22Rv1 (cell line): ENCODE measurements at regions not wholly inside any gene's neighbourhood (a gene's known extent, or its start where the extent isn't known, plus 50 kb on each side); places are given as distances from the start of the nearest gene placed in this dataset.

Experiments
- H3K27ac ChIP-seq: fragments of 450-650 bp; 2 replicates; pipeline ENCODE4 v1.5.1; 2017
- ZFX ChIP-seq: fragments of 450-650 bp; IDR thresholded peaks from 2 replicates; pipeline ENCODE4 v1.6.1; 2017; ENCODE audit warnings: antibody characterized with exemption, borderline replicate concordance
- TF ChIP-seq, protein P1 (sequence below): fragments of 450-650 bp; IDR thresholded peaks from 2 replicates; pipeline ENCODE4 v1.5.1; 2017; ENCODE audit warnings: mild to moderate bottlenecking

DNA sequence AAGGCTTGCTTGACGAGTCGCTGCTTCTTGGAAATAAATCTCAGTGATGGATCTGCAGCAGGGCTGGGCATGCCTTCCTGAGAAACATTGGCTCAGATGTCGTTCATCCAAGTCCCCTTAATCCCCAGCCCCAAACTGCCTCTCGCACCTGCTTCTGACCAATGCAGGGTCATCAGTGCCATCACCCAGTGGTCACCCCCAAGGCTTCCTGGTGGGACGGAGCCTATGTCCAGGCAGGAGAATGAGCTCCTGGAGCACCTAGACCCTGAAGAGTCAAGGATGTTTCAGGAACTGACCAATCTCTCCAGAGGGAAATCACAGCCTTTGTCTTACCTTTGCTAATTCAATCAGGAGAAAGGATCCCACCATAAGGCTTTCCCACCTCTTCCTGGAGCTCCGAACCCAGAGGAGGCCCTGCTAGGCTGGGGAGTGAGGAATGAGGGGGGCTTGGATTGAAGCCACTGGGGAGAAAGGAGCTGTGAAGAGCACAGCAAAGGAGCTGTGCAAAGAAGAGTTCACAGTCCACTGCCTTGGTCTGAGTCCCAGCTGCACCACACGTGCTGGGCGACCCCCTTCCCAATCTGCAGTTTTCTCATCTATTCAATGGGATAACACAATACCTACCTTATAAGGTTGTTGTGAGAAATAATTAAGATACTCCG, 416.1 kb downstream of the NPHP4 start:
- no peak for TF ChIP-seq ZFX
- TF ChIP-seq, protein P1, sequence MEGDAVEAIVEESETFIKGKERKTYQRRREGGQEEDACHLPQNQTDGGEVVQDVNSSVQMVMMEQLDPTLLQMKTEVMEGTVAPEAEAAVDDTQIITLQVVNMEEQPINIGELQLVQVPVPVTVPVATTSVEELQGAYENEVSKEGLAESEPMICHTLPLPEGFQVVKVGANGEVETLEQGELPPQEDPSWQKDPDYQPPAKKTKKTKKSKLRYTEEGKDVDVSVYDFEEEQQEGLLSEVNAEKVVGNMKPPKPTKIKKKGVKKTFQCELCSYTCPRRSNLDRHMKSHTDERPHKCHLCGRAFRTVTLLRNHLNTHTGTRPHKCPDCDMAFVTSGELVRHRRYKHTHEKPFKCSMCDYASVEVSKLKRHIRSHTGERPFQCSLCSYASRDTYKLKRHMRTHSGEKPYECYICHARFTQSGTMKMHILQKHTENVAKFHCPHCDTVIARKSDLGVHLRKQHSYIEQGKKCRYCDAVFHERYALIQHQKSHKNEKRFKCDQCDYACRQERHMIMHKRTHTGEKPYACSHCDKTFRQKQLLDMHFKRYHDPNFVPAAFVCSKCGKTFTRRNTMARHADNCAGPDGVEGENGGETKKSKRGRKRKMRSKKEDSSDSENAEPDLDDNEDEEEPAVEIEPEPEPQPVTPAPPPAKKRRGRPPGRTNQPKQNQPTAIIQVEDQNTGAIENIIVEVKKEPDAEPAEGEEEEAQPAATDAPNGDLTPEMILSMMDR = no peak
- H3K27ac ChIP-seq = no peak overlapping the region

DNA sequence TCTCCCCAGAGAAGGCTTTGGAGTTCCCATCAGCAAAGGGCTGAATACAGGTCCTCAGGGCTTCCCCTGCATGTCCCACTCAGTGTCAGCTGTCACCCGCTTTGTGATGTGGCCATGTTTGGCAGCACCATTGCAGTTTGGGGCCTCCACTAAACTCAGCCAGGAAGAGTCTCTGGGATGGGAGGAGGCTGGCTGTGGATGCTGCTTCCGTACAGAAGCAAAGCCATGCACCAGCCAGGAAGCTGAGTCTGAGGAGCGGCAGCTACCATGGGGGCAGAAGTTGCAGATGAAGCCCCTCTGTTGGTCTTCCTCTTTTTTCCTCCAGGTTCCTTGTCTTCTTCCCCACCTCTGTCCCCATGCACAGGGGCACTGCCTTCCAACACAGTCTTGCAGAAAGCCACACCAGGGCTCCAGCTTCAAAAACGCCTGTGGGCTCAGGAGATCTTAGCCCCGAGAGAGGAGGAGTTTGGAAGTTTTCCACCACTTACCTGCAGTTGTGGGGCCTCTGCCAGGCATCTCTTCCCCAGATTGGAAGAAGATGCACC, 416.8 kb downstream of the NPHP4 start:
- H3K27ac ChIP-seq = no peak overlapping the region
- no peak for TF ChIP-seq ZFX
- TF ChIP-seq, protein P1 = no peak

GRCh38 chr1:5574641-5575040, 417.6 kb downstream of the NPHP4 start:
- no peak overlapping the region for H3K27ac ChIP-seq
- TF ChIP-seq ZFX = no peak
- TF ChIP-seq, protein P1 = no peak

- H3K27ac ChIP-seq = no peak overlapping the region
- no peak for TF ChIP-seq ZFX
- TF ChIP-seq, protein P1 = no peak
Observed at GRCh38 chr1:5572794-5573193, 419.4 kb downstream of the NPHP4 start.

GRCh38 chr1:5571861-5572401, 420.3 kb downstream of the NPHP4 start:
- no peak overlapping the region for H3K27ac ChIP-seq
- TF ChIP-seq ZFX = no peak
- TF ChIP-seq, protein P1 = no peak

GRCh38 chr1:5571438-5571837, 420.8 kb downstream of the NPHP4 start:
- TF ChIP-seq ZFX = no peak
- TF ChIP-seq, protein P1 = no peak
- no peak overlapping the region for H3K27ac ChIP-seq

- TF ChIP-seq ZFX = no peak
- TF ChIP-seq, protein P1 = no peak
- H3K27ac ChIP-seq = no peak overlapping the region
Observed at GRCh38 chr1:5570931-5571330, 421.3 kb downstream of the NPHP4 start.
